Adrenal gland (tissue), 9 donors: ENCODE measurements at regions not wholly inside any gene's neighbourhood (a gene's known extent, or its start where the extent isn't known, plus 50 kb on each side); places are given as distances from the start of the nearest gene placed in this dataset.

Experiments used
- DNase-seq, 7 donors: peaks; one replicate each; pipeline ENCODE4 v3.0.0-alpha.2; 2019 to 2020
- H3K27ac ChIP-seq, 5 donors: fragments of 200-600 bp; sonication (generic) in 4 of 5; 1 replicate in 3 of 5; 2 replicates in 2 of 5; pipeline versions ENCODE4 v1.5.1 to v1.8.0; 2016 to 2020; ENCODE audit warnings: mild to moderate bottlenecking in 1 of 5
- H3K27me3 ChIP-seq: fragments of 200-600 bp; 2 replicates; pipeline ENCODE4 v1.8.0; 2021
- H3K36me3 ChIP-seq, 2 donors: fragments of 200-600 bp; replicated peaks in 1 of 2; 1 replicate in 1 of 2; 2 replicates in 1 of 2; pipeline versions ENCODE4 v1.5.1 to v1.8.0; 2018 to 2022
- H3K4me1 ChIP-seq, 2 donors: fragments of 200-600 bp; replicated peaks in 1 of 2; 1 replicate in 1 of 2; 2 replicates in 1 of 2; pipeline versions ENCODE4 v1.5.1 to v1.8.0; 2018 to 2021
- H3K4me3 ChIP-seq, 4 donors: fragments of 200-600 bp; sonication (generic) in 3 of 4; one replicate each; pipeline ENCODE4 v1.5.1; 2016 to 2018
- H3K9me3 ChIP-seq, 3 donors: fragments of 200-600 bp; sonication (generic) in 1 of 3; replicated peaks in 1 of 3; 1 replicate in 2 of 3; 2 replicates in 1 of 3; pipeline versions ENCODE4 v1.5.1 to v1.8.0; 2016 to 2021
- POLR2A ChIP-seq, 2 donors: fragments of 450-650 bp; IDR thresholded peaks; one replicate each; pipeline ENCODE4 v1.6.1; 2017; ENCODE audit warnings: antibody characterized with exemption in 2 of 2, mild to moderate bottlenecking in 2 of 2, moderate library complexity in 1 of 2
- WGBS, 4 donors: extraction: QIAGEN DNeasy Blood & Tissue Kit in 2 of 4; methylation state at CpG; one replicate each; pipeline versions ENCODE4 v1.1.5 to v1.1.7; 2013 to 2017; 5-methylcytosine and 5-hydroxymethylcytosine counted together
- intact Hi-C, 2 donors: fragments of 100-400 bp; cut with DNase I; formaldehyde crosslinking; loops; one replicate each; pipeline versions ENCODE4 v1.14.1 to v1.15.0; 2022 to 2023
- TF ChIP-seq, protein P1 (sequence below), 6 experiments: fragments of 450-650 bp in 4 of 6; fragments of 200-600 bp in 2 of 6; sonication (generic) in 1 of 6; IDR thresholded peaks; 1 replicate in 5 of 6; 2 replicates in 1 of 6; pipeline versions ENCODE4 v1.5.1 to v1.8.0; 2016 to 2021; ENCODE audit warnings: antibody characterized with exemption in 6 of 6, mild to moderate bottlenecking in 2 of 6, moderate library complexity in 1 of 6
- donor health status: healthy with polysubstance abuse.
- donor health status: Bipolar disorder and iron deficiency.
- donor health status: DM: yes; HTN: yes; CAD: no.
- donor health status: DM: no; HTN: no; CAD: no.
- donor health status: DM: no; HTN: no; CAD: no.

DNA sequence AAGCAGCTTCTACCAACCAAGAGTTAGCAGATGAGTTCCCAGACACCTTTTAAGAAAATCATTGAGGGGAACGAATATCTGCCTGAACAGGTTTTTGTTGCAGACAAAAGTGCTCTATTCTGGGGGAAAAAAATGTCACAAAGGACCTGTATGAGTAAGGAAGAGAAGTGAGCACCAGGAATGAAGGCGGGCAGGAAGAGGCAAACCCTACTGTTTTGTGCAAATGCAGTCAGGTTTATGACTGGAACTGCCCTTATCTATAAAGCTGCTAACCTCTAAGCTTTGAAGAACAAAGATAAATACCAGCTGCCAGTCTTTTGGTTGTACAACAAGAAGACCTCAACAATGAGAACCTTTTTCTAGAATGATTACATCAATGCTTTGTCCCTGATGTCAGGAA, 292.4 kb upstream of the SP4 start:
- Histone ChIP-seq H3K4me3 (no peak overlapping the region), H3K27ac (no peak overlapping the region), H3K9me3 (no peaks in the 10 kb centered on the region), H3K4me1 (no peaks in the 10 kb centered on the region), H3K27me3 (no peaks in the 10 kb centered on the region), H3K36me3 (no peaks in the 10 kb centered on the region)
- TF ChIP-seq, protein P1, sequence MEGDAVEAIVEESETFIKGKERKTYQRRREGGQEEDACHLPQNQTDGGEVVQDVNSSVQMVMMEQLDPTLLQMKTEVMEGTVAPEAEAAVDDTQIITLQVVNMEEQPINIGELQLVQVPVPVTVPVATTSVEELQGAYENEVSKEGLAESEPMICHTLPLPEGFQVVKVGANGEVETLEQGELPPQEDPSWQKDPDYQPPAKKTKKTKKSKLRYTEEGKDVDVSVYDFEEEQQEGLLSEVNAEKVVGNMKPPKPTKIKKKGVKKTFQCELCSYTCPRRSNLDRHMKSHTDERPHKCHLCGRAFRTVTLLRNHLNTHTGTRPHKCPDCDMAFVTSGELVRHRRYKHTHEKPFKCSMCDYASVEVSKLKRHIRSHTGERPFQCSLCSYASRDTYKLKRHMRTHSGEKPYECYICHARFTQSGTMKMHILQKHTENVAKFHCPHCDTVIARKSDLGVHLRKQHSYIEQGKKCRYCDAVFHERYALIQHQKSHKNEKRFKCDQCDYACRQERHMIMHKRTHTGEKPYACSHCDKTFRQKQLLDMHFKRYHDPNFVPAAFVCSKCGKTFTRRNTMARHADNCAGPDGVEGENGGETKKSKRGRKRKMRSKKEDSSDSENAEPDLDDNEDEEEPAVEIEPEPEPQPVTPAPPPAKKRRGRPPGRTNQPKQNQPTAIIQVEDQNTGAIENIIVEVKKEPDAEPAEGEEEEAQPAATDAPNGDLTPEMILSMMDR (IDR thresholded peaks at IDR 0.05) = no peak
- TF ChIP-seq POLR2A (IDR thresholded peaks at IDR 0.05) = no peak
- 67 to 82% (median 78%) methylated on average over 2 of the region's 2 CpGs for WGBS, 4 donors
- DNase-seq = no peak
- intact Hi-C loops = no loop called here

- TF ChIP-seq POLR2A (IDR thresholded peaks at IDR 0.05) = no peak
- TF ChIP-seq, protein P1 (IDR thresholded peaks at IDR 0.05) = no peak
- Histone ChIP-seq H3K9me3 (no peaks in the 10 kb centered on the region), H3K4me1 (no peaks in the 10 kb centered on the region), H3K4me3 (no peak overlapping the region), H3K27ac (no peak overlapping the region), H3K27me3 (no peaks in the 10 kb centered on the region), H3K36me3 (no peaks in the 10 kb centered on the region)
- WGBS, 4 donors = 67 to 76% (median 72%) methylated on average over 3 of the region's 3 CpGs
- no peak for DNase-seq
- intact Hi-C loops = no loop called here
Observed at GRCh38 chr7:21137640-21138039, 290.2 kb upstream of the SP4 start.

GRCh38 chr7:21140622-21141021, 287.3 kb upstream of the SP4 start:
- H3K27ac ChIP-seq = no peak overlapping the region
- DNase-seq = no peak
- intact Hi-C loops = no loop called here
- no peak overlapping the region for H3K4me3 ChIP-seq
- no peaks in the 10 kb centered on the region for H3K27me3 ChIP-seq
- WGBS, 4 donors = 80 to 88% (median 84%) methylated on average over 3 of the region's 3 CpGs
- H3K9me3 ChIP-seq = no peaks in the 10 kb centered on the region
- H3K36me3 ChIP-seq = no peaks in the 10 kb centered on the region
- no peaks in the 10 kb centered on the region for H3K4me1 ChIP-seq
- TF ChIP-seq, protein P1 (IDR thresholded peaks at IDR 0.05) = no peak
- no peak for TF ChIP-seq POLR2A (IDR thresholded peaks at IDR 0.05)

DNA sequence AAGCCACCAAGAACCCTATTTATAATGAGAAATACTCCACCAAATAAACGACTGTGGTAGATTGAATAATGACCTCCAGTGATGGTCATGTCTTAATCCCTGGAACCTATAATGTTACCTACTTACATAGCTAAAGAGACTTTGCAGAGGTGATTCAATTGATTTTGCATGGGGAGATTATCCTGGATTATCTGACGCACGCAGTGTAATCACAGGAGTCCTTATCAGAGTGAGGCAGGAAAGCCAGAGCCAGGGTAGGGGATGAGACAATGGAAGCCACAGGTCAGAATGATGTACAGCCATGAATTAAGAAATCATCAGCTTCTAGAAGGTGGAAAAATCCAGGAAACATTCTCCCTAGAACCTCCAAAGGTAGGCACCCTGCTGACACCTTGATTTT, 286.4 kb upstream of the SP4 start:
- H3K9me3 ChIP-seq = no peaks in the 10 kb centered on the region
- no peak overlapping the region for H3K27ac ChIP-seq
- DNase-seq = no peak
- 68 to 75% (median 71%) methylated on average over 3 of the region's 3 CpGs for WGBS, 4 donors
- H3K4me3 ChIP-seq = no peak overlapping the region
- H3K27me3 ChIP-seq = no peaks in the 10 kb centered on the region
- no peaks in the 10 kb centered on the region for H3K36me3 ChIP-seq
- intact Hi-C loops = no loop called here
- H3K4me1 ChIP-seq = no peaks in the 10 kb centered on the region
- no peak for TF ChIP-seq POLR2A (IDR thresholded peaks at IDR 0.05)
- TF ChIP-seq, protein P1 (IDR thresholded peaks at IDR 0.05) = no peak
